DND-41 (cell line): ENCODE measurements at regions not wholly inside any gene's neighbourhood (a gene's known extent, or its start where the extent isn't known, plus 50 kb on each side); places are given as distances from the start of the nearest gene placed in this dataset.

Experiments used
- ATAC-seq: fragments of 200-7000 bp; cut with Tn5 transposase; 3 replicates; pipeline ENCODE4 v1.9.1; 2021; ENCODE audit warnings: low read depth; ENCODE audit not compliant: insufficient read depth
- DNase-seq: peaks from one replicate; pipeline ENCODE4 v3.0.0-alpha.2; 2020
- H2AFZ ChIP-seq: 2 replicates; pipeline ENCODE4 v1.6.0; 2012; ENCODE audit warnings: low read depth, low read length
- H3K27ac ChIP-seq: 2 replicates; pipeline ENCODE4 v1.5.1; 2012; ENCODE audit warnings: low read length, inconsistent platforms
- H3K27me3 ChIP-seq: fragments of 200-600 bp; sonication (generic); 2 replicates; pipeline ENCODE4 v1.6.0; 2012; ENCODE audit warnings: low read length, mild to moderate bottlenecking, inconsistent platforms; ENCODE audit not compliant: insufficient read depth, poor library complexity
- H3K36me3 ChIP-seq: 2 replicates; pipeline ENCODE4 v1.5.1; 2012; ENCODE audit warnings: low read length, inconsistent platforms; ENCODE audit not compliant: insufficient read depth
- H3K4me1 ChIP-seq: 2 replicates; pipeline ENCODE4 v1.5.1; 2012; ENCODE audit warnings: mild to moderate bottlenecking, low read length; ENCODE audit not compliant: insufficient read depth
- H3K4me2 ChIP-seq: 2 replicates; pipeline ENCODE4 v1.6.0; 2012; ENCODE audit warnings: mild to moderate bottlenecking, moderate library complexity, low read length, inconsistent platforms; ENCODE audit not compliant: insufficient read depth
- H3K4me3 ChIP-seq, 2 experiments: fragments of 200-600 bp in 1 of 2; shearing (Covaris generic) in 1 of 2; 2 replicates each; pipeline ENCODE4 v1.5.1; 2012 to 2016; ENCODE audit warnings: inconsistent platforms in 2 of 2, low read length in 2 of 2, mild to moderate bottlenecking in 2 of 2, low read depth in 1 of 2, moderate library complexity in 1 of 2
- H3K79me2 ChIP-seq: 2 replicates; pipeline ENCODE4 v1.6.0; 2012; ENCODE audit warnings: low read length, inconsistent platforms; ENCODE audit not compliant: insufficient read depth
- H3K9ac ChIP-seq: 2 replicates; pipeline ENCODE4 v1.6.0; 2012; ENCODE audit warnings: low read depth, mild to moderate bottlenecking, inconsistent platforms, low read length, moderate library complexity
- H3K9me3 ChIP-seq: 2 replicates; pipeline ENCODE4 v1.5.1; 2012; ENCODE audit warnings: low read length, moderate library complexity, mild to moderate bottlenecking, inconsistent platforms; ENCODE audit not compliant: insufficient read depth, severe bottlenecking
- H4K20me1 ChIP-seq: 2 replicates; pipeline ENCODE4 v1.6.0; 2012; ENCODE audit warnings: low read length; ENCODE audit not compliant: insufficient read depth
- EZH2 ChIP-seq: IDR thresholded peaks from 3 replicates; pipeline ENCODE4 v1.6.1; 2012; ENCODE audit warnings: borderline replicate concordance, low read depth, mild to moderate bottlenecking, moderate library complexity, low read length, inconsistent platforms; ENCODE audit not compliant: severe bottlenecking
- TF ChIP-seq, protein P1 (sequence below): IDR thresholded peaks from 2 replicates; pipeline ENCODE4 v1.5.1; 2012; ENCODE audit warnings: borderline replicate concordance, low read length, moderate library complexity, mild to moderate bottlenecking; ENCODE audit not compliant: poor library complexity, severe bottlenecking; ENCODE audit errors: extremely low read depth

DNA sequence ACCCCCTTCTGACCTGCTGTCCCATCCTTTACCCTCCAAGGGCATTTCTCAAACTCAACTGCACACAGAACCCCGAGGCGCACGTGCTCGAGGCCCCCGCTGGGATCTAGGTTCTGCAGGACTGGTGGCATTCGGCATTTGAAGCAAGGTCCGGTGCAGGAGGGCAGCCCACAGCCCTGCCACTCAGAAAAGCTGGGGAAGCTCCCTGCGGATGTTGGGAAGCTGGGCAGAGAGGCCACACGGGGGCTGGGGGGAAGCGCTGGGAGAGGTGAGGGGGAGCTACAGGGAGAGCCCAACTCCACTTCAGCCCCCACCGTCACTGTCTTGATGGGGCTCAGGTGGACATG is 51.2 kb upstream of the SLCO4A1 start:
- no peak overlapping the region for H3K9ac ChIP-seq
- no peaks in the 10 kb centered on the region for H3K9me3 ChIP-seq
- no peak overlapping the region for H3K4me3 ChIP-seq
- TF ChIP-seq, protein P1, sequence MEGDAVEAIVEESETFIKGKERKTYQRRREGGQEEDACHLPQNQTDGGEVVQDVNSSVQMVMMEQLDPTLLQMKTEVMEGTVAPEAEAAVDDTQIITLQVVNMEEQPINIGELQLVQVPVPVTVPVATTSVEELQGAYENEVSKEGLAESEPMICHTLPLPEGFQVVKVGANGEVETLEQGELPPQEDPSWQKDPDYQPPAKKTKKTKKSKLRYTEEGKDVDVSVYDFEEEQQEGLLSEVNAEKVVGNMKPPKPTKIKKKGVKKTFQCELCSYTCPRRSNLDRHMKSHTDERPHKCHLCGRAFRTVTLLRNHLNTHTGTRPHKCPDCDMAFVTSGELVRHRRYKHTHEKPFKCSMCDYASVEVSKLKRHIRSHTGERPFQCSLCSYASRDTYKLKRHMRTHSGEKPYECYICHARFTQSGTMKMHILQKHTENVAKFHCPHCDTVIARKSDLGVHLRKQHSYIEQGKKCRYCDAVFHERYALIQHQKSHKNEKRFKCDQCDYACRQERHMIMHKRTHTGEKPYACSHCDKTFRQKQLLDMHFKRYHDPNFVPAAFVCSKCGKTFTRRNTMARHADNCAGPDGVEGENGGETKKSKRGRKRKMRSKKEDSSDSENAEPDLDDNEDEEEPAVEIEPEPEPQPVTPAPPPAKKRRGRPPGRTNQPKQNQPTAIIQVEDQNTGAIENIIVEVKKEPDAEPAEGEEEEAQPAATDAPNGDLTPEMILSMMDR: no peak
- TF ChIP-seq EZH2: no peak
- H3K79me2 ChIP-seq: no peaks in the 10 kb centered on the region
- H3K36me3 ChIP-seq: no peaks in the 10 kb centered on the region
- H4K20me1 ChIP-seq: peaks cover 26% of the 10 kb centered on the region
- H3K27me3 ChIP-seq: peaks cover 27% of the 10 kb centered on the region
- no peaks in the 10 kb centered on the region for H3K4me1 ChIP-seq
- no peak for DNase-seq
- no peak for ATAC-seq
- no peak overlapping the region for H3K4me2 ChIP-seq
- no peak overlapping the region for H2AFZ ChIP-seq
- H3K27ac ChIP-seq: no peak overlapping the region

DNA sequence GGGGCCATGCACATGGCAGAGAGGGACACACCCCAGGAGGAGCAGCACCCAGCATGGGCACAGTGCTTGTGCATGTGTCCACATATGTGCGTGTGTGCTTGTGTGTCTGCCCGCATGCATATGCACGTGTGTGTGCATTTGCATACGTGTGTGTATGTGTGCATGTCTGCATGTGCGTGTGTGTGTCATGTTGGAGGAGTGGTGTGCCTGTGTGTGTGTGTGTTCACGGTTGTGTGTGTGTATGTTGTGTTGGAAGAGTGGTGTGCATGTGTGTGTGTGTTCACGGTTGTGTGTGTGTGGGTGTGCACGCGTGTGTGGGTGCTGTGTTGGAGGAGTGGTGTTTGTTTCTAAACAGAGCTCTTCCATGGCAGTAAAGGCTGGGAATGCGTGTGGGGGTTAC is 50.7 kb upstream of the SLCO4A1 start:
- peaks cover 26% of the 10 kb centered on the region for H4K20me1 ChIP-seq
- H3K4me1 ChIP-seq: no peaks in the 10 kb centered on the region
- H3K79me2 ChIP-seq: no peaks in the 10 kb centered on the region
- no peak overlapping the region for H2AFZ ChIP-seq
- H3K27ac ChIP-seq: no peak overlapping the region
- no peak for TF ChIP-seq EZH2
- TF ChIP-seq, protein P1: no peak
- no peaks in the 10 kb centered on the region for H3K36me3 ChIP-seq
- no peak overlapping the region for H3K9ac ChIP-seq
- no peak for DNase-seq
- no peak for ATAC-seq
- H3K9me3 ChIP-seq: no peaks in the 10 kb centered on the region
- H3K27me3 ChIP-seq: peaks cover 32% of the 10 kb centered on the region
- H3K4me2 ChIP-seq: no peak overlapping the region
- no peak overlapping the region for H3K4me3 ChIP-seq
